ENCODE measurements at regions not wholly inside any gene's neighbourhood (a gene's known extent, or its start where the extent isn't known, plus 50 kb on each side); places are given as distances from the start of the nearest gene placed in this dataset.

DNA sequence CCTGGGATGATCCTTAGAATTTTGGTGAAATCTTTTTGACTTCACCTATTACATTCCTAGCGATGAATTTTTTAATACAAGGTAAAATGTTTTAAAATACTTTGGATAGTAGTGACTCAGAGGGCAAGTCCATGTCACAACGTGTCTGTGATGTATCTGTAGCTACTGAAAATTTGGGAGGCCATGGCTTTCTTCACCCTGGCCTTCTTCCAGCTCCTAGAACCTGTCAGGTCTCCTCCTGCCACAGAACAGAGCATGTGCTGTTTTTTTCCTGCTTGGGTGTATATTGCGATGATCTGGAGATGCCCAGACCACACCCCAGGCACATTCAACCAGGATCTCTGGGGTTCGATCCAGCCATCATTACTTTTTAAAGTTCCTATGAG lies 194.4 kb downstream of the BTBD3 start (continued):
- TF ChIP-seq, protein P1, sequence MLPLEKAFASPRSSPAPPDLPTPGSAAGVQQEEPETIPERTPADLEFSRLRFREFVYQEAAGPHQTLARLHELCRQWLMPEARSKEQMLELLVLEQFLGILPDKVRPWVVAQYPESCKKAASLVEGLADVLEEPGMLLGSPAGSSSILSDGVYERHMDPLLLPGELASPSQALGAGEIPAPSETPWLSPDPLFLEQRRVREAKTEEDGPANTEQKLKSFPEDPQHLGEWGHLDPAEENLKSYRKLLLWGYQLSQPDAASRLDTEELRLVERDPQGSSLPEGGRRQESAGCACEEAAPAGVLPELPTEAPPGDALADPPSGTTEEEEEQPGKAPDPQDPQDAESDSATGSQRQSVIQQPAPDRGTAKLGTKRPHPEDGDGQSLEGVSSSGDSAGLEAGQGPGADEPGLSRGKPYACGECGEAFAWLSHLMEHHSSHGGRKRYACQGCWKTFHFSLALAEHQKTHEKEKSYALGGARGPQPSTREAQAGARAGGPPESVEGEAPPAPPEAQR (CRISPR knock-in tag; IDR thresholded peaks at IDR 0.05), result no peak
- TF ChIP-seq, protein P2, sequence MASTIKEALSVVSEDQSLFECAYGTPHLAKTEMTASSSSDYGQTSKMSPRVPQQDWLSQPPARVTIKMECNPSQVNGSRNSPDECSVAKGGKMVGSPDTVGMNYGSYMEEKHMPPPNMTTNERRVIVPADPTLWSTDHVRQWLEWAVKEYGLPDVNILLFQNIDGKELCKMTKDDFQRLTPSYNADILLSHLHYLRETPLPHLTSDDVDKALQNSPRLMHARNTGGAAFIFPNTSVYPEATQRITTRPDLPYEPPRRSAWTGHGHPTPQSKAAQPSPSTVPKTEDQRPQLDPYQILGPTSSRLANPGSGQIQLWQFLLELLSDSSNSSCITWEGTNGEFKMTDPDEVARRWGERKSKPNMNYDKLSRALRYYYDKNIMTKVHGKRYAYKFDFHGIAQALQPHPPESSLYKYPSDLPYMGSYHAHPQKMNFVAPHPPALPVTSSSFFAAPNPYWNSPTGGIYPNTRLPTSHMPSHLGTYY (CRISPR knock-in tag; IDR thresholded peaks at IDR 0.05), result no peak
- TF ChIP-seq IRF2 (CRISPR knock-in tag; IDR thresholded peaks at IDR 0.05; ENCODE audit: borderline replicate concordance, low read depth) (no peak), FOXK1 (CRISPR knock-in tag; IDR thresholded peaks at IDR 0.05) (no peak), RELA (CRISPR knock-in tag; IDR thresholded peaks at IDR 0.05; ENCODE audit: borderline replicate concordance) (no peak), ZNF138 (CRISPR knock-in tag; conservative IDR thresholded peaks at IDR 0.05) (no peak), ZBTB21 (CRISPR knock-in tag; IDR thresholded peaks at IDR 0.05; ENCODE audit: borderline replicate concordance) (no peak), ELF4 (CRISPR knock-in tag; IDR thresholded peaks at IDR 0.05; ENCODE audit: low read depth) (no peak)

DNA sequence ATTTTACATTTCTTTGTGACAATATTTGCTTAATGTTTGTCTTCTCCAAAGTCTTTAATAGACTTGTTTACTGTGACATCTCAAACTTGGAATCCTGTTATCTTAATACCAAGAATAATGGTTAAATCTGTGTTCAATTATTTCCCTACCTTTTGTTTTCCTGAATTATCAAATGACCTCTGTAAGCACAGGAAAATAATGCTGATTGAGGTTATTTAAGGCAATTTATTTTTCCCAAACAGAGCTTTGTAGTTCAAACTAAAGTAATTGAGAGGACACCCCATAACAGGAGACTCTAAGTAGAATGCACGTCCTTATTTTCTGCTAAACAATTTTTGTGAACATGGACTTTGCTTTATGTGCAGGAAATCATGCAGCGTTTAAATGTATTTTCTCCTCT lies 195.0 kb downstream of the BTBD3 start:
- Mint-ChIP-seq H3K36me3 (no peaks in the 10 kb centered on the region), H3K27me3 (ENCODE audit: low read depth) (no peaks in the 10 kb centered on the region; the same call in 1 of the 2 replicates), H3K27ac (no peak overlapping the region), H3K4me1 (no peaks in the 10 kb centered on the region), H3K9me3 (0 out of 2 replicates have a peak, but pooled peaks cover 4% of the 10 kb centered on the region), H3K4me3 (no peak overlapping the region)
- ChIA-PET POLR2A (no interaction called here), CTCF (no interaction called here)
- no peak for TF ChIP-seq TEAD4 (CRISPR knock-in tag; IDR thresholded peaks at IDR 0.05)
- TF ChIP-seq, protein P2 (CRISPR knock-in tag; IDR thresholded peaks at IDR 0.05), result no peak
- TF ChIP-seq, protein P3, sequence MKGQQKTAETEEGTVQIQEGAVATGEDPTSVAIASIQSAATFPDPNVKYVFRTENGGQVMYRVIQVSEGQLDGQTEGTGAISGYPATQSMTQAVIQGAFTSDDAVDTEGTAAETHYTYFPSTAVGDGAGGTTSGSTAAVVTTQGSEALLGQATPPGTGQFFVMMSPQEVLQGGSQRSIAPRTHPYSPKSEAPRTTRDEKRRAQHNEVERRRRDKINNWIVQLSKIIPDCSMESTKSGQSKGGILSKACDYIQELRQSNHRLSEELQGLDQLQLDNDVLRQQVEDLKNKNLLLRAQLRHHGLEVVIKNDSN (CRISPR knock-in tag; IDR thresholded peaks at IDR 0.05), result no peak
- no peak for ATAC-seq
- DNase-seq (ENCODE audit: low spot score), result no peak

DNA sequence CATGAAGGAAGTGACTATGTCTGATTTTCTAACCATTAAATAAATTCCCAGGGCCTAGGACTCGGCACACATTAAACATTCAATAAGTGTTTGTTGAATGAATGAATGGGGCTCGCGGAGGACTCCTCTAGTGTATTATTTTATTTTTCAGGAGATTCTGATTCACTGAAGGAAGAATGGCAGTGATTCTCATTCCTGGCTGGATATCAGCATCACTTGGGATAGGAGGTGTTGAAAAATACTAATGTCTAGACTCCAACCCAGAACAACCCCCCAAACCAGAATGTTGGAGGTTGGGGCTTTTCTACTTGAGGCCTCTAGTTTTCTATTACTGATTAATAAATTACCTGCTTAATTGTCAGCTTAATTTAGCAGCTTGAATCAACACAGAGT lies 195.4 kb downstream of the BTBD3 start:
- TF ChIP-seq, protein P4, sequence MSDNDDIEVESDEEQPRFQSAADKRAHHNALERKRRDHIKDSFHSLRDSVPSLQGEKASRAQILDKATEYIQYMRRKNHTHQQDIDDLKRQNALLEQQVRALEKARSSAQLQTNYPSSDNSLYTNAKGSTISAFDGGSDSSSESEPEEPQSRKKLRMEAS (CRISPR knock-in tag; IDR thresholded peaks at IDR 0.05), result no peak
- TF ChIP-seq, protein P5, sequence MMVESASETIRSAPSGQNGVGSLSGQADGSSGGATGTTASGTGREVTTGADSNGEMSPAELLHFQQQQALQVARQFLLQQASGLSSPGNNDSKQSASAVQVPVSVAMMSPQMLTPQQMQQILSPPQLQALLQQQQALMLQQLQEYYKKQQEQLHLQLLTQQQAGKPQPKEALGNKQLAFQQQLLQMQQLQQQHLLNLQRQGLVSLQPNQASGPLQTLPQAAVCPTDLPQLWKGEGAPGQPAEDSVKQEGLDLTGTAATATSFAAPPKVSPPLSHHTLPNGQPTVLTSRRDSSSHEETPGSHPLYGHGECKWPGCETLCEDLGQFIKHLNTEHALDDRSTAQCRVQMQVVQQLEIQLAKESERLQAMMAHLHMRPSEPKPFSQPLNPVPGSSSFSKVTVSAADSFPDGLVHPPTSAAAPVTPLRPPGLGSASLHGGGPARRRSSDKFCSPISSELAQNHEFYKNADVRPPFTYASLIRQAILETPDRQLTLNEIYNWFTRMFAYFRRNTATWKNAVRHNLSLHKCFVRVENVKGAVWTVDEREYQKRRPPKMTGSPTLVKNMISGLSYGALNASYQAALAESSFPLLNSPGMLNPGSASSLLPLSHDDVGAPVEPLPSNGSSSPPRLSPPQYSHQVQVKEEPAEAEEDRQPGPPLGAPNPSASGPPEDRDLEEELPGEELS (CRISPR knock-in tag; IDR thresholded peaks at IDR 0.05), result no peak
- TF ChIP-seq CBFB (CRISPR knock-in tag; IDR thresholded peaks at IDR 0.05; ENCODE audit: low read depth), result no peak
- TF ChIP-seq, protein P6, sequence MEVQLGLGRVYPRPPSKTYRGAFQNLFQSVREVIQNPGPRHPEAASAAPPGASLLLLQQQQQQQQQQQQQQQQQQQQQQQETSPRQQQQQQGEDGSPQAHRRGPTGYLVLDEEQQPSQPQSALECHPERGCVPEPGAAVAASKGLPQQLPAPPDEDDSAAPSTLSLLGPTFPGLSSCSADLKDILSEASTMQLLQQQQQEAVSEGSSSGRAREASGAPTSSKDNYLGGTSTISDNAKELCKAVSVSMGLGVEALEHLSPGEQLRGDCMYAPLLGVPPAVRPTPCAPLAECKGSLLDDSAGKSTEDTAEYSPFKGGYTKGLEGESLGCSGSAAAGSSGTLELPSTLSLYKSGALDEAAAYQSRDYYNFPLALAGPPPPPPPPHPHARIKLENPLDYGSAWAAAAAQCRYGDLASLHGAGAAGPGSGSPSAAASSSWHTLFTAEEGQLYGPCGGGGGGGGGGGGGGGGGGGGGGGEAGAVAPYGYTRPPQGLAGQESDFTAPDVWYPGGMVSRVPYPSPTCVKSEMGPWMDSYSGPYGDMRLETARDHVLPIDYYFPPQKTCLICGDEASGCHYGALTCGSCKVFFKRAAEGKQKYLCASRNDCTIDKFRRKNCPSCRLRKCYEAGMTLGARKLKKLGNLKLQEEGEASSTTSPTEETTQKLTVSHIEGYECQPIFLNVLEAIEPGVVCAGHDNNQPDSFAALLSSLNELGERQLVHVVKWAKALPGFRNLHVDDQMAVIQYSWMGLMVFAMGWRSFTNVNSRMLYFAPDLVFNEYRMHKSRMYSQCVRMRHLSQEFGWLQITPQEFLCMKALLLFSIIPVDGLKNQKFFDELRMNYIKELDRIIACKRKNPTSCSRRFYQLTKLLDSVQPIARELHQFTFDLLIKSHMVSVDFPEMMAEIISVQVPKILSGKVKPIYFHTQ (CRISPR knock-in tag; IDR thresholded peaks at IDR 0.05), result no peak
- TF ChIP-seq, protein P7, sequence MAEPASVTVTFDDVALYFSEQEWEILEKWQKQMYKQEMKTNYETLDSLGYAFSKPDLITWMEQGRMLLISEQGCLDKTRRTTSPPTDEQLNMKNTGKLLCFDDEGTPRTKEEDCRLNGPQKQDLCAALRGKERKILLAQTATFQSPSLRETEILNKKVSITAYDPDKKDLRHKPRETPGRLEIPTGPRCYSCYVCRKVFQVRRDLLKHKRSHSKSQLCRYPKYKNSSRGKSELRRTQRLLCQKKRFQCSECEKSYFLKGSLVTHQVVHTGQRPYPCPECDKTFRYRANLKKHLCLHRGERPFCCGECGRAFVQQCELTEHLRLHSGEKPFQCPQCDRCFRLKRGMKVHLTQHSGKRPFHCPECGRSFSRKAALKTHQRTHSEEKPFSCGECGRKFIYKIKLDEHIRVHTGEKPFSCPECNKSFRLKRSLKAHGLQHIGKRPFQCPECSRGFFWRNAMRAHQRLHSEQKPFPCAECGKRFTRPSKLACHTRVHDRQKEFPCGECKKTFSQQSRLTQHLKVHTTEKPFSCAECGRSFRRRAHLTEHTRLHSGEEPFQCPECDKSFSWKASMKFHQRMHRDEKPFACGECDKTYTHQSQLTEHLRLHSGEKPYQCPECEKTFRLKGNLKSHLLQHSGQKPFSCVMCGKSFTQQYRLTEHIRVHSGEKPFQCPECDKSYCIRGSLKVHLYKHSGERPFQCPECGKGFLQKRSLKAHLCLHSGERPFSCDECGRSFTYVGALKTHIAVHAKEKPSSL (CRISPR knock-in tag; conservative IDR thresholded peaks at IDR 0.05), result no peak
- TF ChIP-seq ZNF396 (CRISPR knock-in tag; IDR thresholded peaks at IDR 0.05; ENCODE audit: borderline replicate concordance), result no peak
- no peak for TF ChIP-seq KAT7 (CRISPR knock-in tag; IDR thresholded peaks at IDR 0.05; ENCODE audit: borderline replicate concordance)
- Mint-ChIP-seq H3K4me1 (no peaks in the 10 kb centered on the region), H3K27ac (no peak overlapping the region), H3K9me3 (0 out of 2 replicates have a peak, but pooled peaks cover under 1% of the 10 kb centered on the region), H3K36me3 (no peaks in the 10 kb centered on the region), H3K4me3 (no peak overlapping the region), H3K27me3 (ENCODE audit: low read depth) (no peaks in the 10 kb centered on the region; the same call in 1 of the 2 replicates)
- ChIA-PET POLR2A (no interaction called here), CTCF (no interaction called here)
- ATAC-seq (no peak), DNase-seq (ENCODE audit: low spot score) (no peak)

All from WTC11 (cell line).